Spleen (tissue), 11 donors: ENCODE measurements at regions not wholly inside any gene's neighbourhood (a gene's known extent, or its start where the extent isn't known, plus 50 kb on each side); places are given as distances from the start of the nearest gene placed in this dataset.

Experiments used
- DNase-seq: peaks from one replicate; pipeline ENCODE4 v3.0.0-alpha.2; 2020
- H3K27ac ChIP-seq, 8 donors: fragments of 200-600 bp; sonication (generic) in 7 of 8; 1 replicate in 4 of 8; 2 replicates in 4 of 8; pipeline versions ENCODE4 v1.5.0 to v1.8.0; 2016 to 2021; ENCODE audit warnings: inconsistent platforms in 4 of 8, mild to moderate bottlenecking in 4 of 8, moderate library complexity in 1 of 8
- H3K27me3 ChIP-seq, 7 donors: fragments of 200-600 bp; sonication (generic) in 6 of 7; replicated peaks in 1 of 7; 1 replicate in 4 of 7; 2 replicates in 3 of 7; pipeline versions ENCODE4 v1.5.0 to v1.8.0; 2016 to 2021; ENCODE audit warnings: inconsistent platforms in 3 of 7, mild to moderate bottlenecking in 1 of 7
- H3K36me3 ChIP-seq, 6 donors: fragments of 200-600 bp; sonication (generic) in 5 of 6; 1 replicate in 4 of 6; 2 replicates in 2 of 6; pipeline versions ENCODE4 v1.5.0 to v1.8.0; 2016 to 2021; ENCODE audit warnings: inconsistent platforms in 2 of 6
- H3K4me1 ChIP-seq, 6 donors: fragments of 200-600 bp; sonication (generic) in 5 of 6; 1 replicate in 3 of 6; 2 replicates in 3 of 6; pipeline versions ENCODE4 v1.5.0 to v1.8.0; 2016 to 2021; ENCODE audit warnings: inconsistent platforms in 3 of 6
- H3K4me3 ChIP-seq, 8 donors: fragments of 200-600 bp; sonication (generic) in 7 of 8; 1 replicate in 4 of 8; 2 replicates in 4 of 8; pipeline versions ENCODE4 v1.5.0 to v1.8.0; 2016 to 2021; ENCODE audit warnings: inconsistent platforms in 4 of 8, mild to moderate bottlenecking in 4 of 8, moderate library complexity in 2 of 8
- H3K9me3 ChIP-seq, 8 donors: fragments of 200-600 bp; sonication (generic) in 7 of 8; 1 replicate in 4 of 8; 2 replicates in 4 of 8; pipeline versions ENCODE4 v1.5.0 to v1.8.0; 2016 to 2021; ENCODE audit warnings: inconsistent platforms in 4 of 8
- POLR2A ChIP-seq, 3 donors: fragments of 450-650 bp; IDR thresholded peaks; one replicate each; pipeline ENCODE4 v1.5.1; 2017; ENCODE audit warnings: antibody characterized with exemption in 3 of 3, mild to moderate bottlenecking in 1 of 3
- POLR2AphosphoS5 ChIP-seq, 3 donors: sonication (generic); formaldehyde crosslinking; IDR thresholded peaks; one replicate each; pipeline ENCODE4 v1.5.1; 2017; ENCODE audit warnings: antibody characterized with exemption in 3 of 3
- WGBS, 5 donors: extraction: QIAGEN DNeasy Blood & Tissue Kit in 3 of 5; methylation state at CpG; one replicate each; pipeline versions ENCODE4 v1.1.5 to v1.1.7; 2013 to 2018; 5-methylcytosine and 5-hydroxymethylcytosine counted together
- intact Hi-C: fragments of 100-400 bp; cut with DNase I; formaldehyde crosslinking; loops from one replicate; pipeline ENCODE4 v1.15.0; 2023; ENCODE audit warnings: low total_unique reads
- TF ChIP-seq, protein P1 (sequence below), 11 experiments: fragments of 200-600 bp in 7 of 11; fragments of 450-650 bp in 4 of 11; sonication (generic) in 4 of 11; IDR thresholded peaks in 8 of 11; conservative IDR thresholded peaks in 3 of 11; 1 replicate in 7 of 11; 2 replicates in 4 of 11; pipeline versions ENCODE4 v1.4.0 to v1.8.0; 2016 to 2021; ENCODE audit warnings: antibody characterized with exemption in 11 of 11, inconsistent platforms in 4 of 11, mild to moderate bottlenecking in 1 of 11
- donor health status: healthy with polysubstance abuse.
- donor health status: DM: no; HTN: no; CAD: no; lungs with moderate emphysema.
- donor health status: DM: no; HTN: no; CAD: no.
- donor health status: Bipolar disorder and iron deficiency.
- donor health status: healthy.
- donor health status: DM: no; HTN: no; CAD: no.
- donor health status: DM: yes; HTN: yes; CAD: no.

- DNase-seq, result no peak
- intact Hi-C loops, result no loop called here
Observed at GRCh38 chr7:46259947-46260346, 338.9 kb upstream of the IGFBP3 start.

GRCh38 chr7:46257761-46258448 lies 336.8 kb upstream of the IGFBP3 start:
- no peak overlapping the region for H3K4me3 ChIP-seq
- TF ChIP-seq POLR2A (IDR thresholded peaks at IDR 0.05) (no peak), POLR2AphosphoS5 (IDR thresholded peaks at IDR 0.05) (no peak)
- TF ChIP-seq, protein P1, sequence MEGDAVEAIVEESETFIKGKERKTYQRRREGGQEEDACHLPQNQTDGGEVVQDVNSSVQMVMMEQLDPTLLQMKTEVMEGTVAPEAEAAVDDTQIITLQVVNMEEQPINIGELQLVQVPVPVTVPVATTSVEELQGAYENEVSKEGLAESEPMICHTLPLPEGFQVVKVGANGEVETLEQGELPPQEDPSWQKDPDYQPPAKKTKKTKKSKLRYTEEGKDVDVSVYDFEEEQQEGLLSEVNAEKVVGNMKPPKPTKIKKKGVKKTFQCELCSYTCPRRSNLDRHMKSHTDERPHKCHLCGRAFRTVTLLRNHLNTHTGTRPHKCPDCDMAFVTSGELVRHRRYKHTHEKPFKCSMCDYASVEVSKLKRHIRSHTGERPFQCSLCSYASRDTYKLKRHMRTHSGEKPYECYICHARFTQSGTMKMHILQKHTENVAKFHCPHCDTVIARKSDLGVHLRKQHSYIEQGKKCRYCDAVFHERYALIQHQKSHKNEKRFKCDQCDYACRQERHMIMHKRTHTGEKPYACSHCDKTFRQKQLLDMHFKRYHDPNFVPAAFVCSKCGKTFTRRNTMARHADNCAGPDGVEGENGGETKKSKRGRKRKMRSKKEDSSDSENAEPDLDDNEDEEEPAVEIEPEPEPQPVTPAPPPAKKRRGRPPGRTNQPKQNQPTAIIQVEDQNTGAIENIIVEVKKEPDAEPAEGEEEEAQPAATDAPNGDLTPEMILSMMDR (IDR thresholded peaks at IDR 0.05 in 8 of 11, conservative IDR thresholded peaks at IDR 0.05 in 3 of 11), result no peak
- H3K9me3 ChIP-seq, result peaks cover 5 to 34% (median 29%) of the 10 kb centered on the region in 8 donors
- no peaks in the 10 kb centered on the region for H3K36me3 ChIP-seq
- H3K27ac ChIP-seq, result no peak overlapping the region
- intact Hi-C loops, result no loop called here
- no peaks in the 10 kb centered on the region for H3K4me1 ChIP-seq
- no peaks in the 10 kb centered on the region for H3K27me3 ChIP-seq
- WGBS, 5 donors, result 86 to 93% (median 89%) methylated on average over 3 of the region's 3 CpGs
- DNase-seq, result no peak

More at GRCh38 chr7:46259947-46260346, 338.9 kb upstream of the IGFBP3 start:
- Histone ChIP-seq H3K4me3 (no peak overlapping the region), H3K9me3 (peaks cover 5 to 48% (median 35%) of the 10 kb centered on the region in 8 donors), H3K27me3 (no peaks in the 10 kb centered on the region), H3K36me3 (no peaks in the 10 kb centered on the region), H3K27ac (no peak overlapping the region), H3K4me1 (no peaks in the 10 kb centered on the region)
- TF ChIP-seq POLR2AphosphoS5 (IDR thresholded peaks at IDR 0.05), result no peak
- no peak for TF ChIP-seq POLR2A (IDR thresholded peaks at IDR 0.05)
- TF ChIP-seq, protein P1 (IDR thresholded peaks at IDR 0.05 in 8 of 11, conservative IDR thresholded peaks at IDR 0.05 in 3 of 11), result no peak
- 50 to 93% (median 82%) methylated on average over 1 of the region's 1 CpG for WGBS, 5 donors

- 61 to 79% (median 75%) methylated on average over 8 of the region's 8 CpGs for WGBS, 5 donors
- Histone ChIP-seq H3K9me3 (peaks cover 5 to 25% (median 21%) of the 10 kb centered on the region in 8 donors), H3K4me1 (no peaks in the 10 kb centered on the region), H3K27me3 (no peaks in the 10 kb centered on the region), H3K27ac (no peak overlapping the region), H3K36me3 (no peaks in the 10 kb centered on the region), H3K4me3 (no peak overlapping the region)
- no peak for DNase-seq
- intact Hi-C loops, result no loop called here
- TF ChIP-seq POLR2A (IDR thresholded peaks at IDR 0.05) (no peak), POLR2AphosphoS5 (IDR thresholded peaks at IDR 0.05) (no peak)
- TF ChIP-seq, protein P1 (IDR thresholded peaks at IDR 0.05 in 8 of 11, conservative IDR thresholded peaks at IDR 0.05 in 3 of 11), result no peak
Observed at GRCh38 chr7:46256870-46257661, 336.0 kb upstream of the IGFBP3 start.

DNA sequence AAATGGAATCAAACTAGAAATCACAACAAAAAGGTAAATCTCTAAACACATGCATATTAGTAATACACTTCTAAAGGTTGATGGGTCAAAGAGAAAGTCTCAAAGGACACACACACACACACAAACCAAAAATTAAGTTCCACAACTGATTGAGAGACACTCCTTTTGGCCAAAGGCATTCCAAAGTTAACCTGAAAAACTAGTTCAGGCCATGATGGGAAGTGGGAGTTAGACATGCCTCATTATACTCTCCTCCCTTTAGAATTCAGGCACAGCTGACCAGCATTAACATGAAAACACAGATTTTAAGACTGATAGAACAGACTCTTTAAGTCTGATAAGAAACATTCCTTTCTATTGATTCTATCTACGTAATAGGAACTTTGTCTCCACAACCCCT lies 332.4 kb upstream of the IGFBP3 start:
- Histone ChIP-seq H3K27ac (no peak overlapping the region), H3K36me3 (no peaks in the 10 kb centered on the region), H3K4me1 (no peaks in the 10 kb centered on the region), H3K9me3 (peaks cover 0 to 4% (median 0%) of the 10 kb centered on the region in 8 donors), H3K4me3 (no peak overlapping the region), H3K27me3 (no peaks in the 10 kb centered on the region)
- intact Hi-C loops, result no loop called here
- 75 to 90% (median 81%) methylated on average over 1 of the region's 1 CpG for WGBS, 5 donors
- no peak for DNase-seq
- TF ChIP-seq, protein P1 (IDR thresholded peaks at IDR 0.05 in 8 of 11, conservative IDR thresholded peaks at IDR 0.05 in 3 of 11), result no peak
- TF ChIP-seq POLR2AphosphoS5 (IDR thresholded peaks at IDR 0.05), result no peak
- no peak for TF ChIP-seq POLR2A (IDR thresholded peaks at IDR 0.05)
